Dermis microvascular lymphatic vessel endothelial cell (primary cell): ENCODE measurements at regions not wholly inside any gene's neighbourhood (a gene's known extent, or its start where the extent isn't known, plus 50 kb on each side); places are given as distances from the start of the nearest gene placed in this dataset.
"Not testable (repeated sequence)": the region's sequence is repeated elsewhere in the genome, so short reads cannot be mapped to it uniquely, and the experiment has no call there.

Source experiments
- DNase-seq, 2 donors: peaks; one replicate each; pipeline versions ENCODE4 v3.0.0 to v3.0.0-alpha.2; 2010; ENCODE audit warnings: low read depth in 2 of 2

GRCh38 chr11:110347660-110348059, 51.2 kb upstream of the RDX start:
- no peak for DNase-seq

GRCh38 chr11:110349138-110349996, 53.0 kb upstream of the RDX start:
- no peak for DNase-seq

- DNase-seq: not testable (repeated sequence)
Measured at GRCh38 chr11:110349997-110350383, 53.6 kb upstream of the RDX start.

- no peak for DNase-seq
Measured at GRCh38 chr11:110355011-110355744, 58.8 kb upstream of the RDX start.

- peak in 1 of 2 donors; percentile 48 for DNase-seq
Measured at GRCh38 chr11:110356762-110357671, 60.6 kb upstream of the RDX start.

- no peak for DNase-seq
Measured at GRCh38 chr11:110358336-110358735, 61.9 kb upstream of the RDX start.

- DNase-seq: not testable (repeated sequence)
Measured at GRCh38 chr11:110360781-110361408, 64.5 kb upstream of the RDX start.

- peak; percentile 74 to 96 for DNase-seq
Measured at GRCh38 chr11:110362971-110363509, 66.6 kb upstream of the RDX start.

- DNase-seq: peak in 1 of 2 donors; percentile 64
Measured at GRCh38 chr11:110366291-110366690, 63.5 kb upstream of the FDX1 start.

- peak in 1 of 2 donors; percentile 29 for DNase-seq
Measured at GRCh38 chr11:110367571-110367970, 62.2 kb upstream of the FDX1 start.

GRCh38 chr11:110371084-110371483, 58.7 kb upstream of the FDX1 start:
- DNase-seq: no peak

GRCh38 chr11:110373051-110373702, 56.6 kb upstream of the FDX1 start:
- DNase-seq: peak in 1 of 2 donors; percentile 21

- DNase-seq: no peak
Measured at GRCh38 chr11:110374921-110375320, 54.8 kb upstream of the FDX1 start.

- DNase-seq: no peak
Measured at GRCh38 chr11:110375351-110375750, 54.4 kb upstream of the FDX1 start.

- no peak for DNase-seq
Measured at GRCh38 chr11:110376021-110376420, 53.7 kb upstream of the FDX1 start.

GRCh38 chr11:110376711-110377324, 52.9 kb upstream of the FDX1 start:
- peak; percentile 84 to 93 for DNase-seq

GRCh38 chr11:110377434-110377833, 52.3 kb upstream of the FDX1 start:
- DNase-seq: no peak

GRCh38 chr11:110379261-110379660, 50.5 kb upstream of the FDX1 start:
- no peak for DNase-seq

GRCh38 chr11:110379936-110380335, 49.8 kb upstream of the FDX1 start:
- DNase-seq: no peak
